OCI-LY1 (cell line): ENCODE measurements at regions not wholly inside any gene's neighbourhood (a gene's known extent, or its start where the extent isn't known, plus 50 kb on each side); places are given as distances from the start of the nearest gene placed in this dataset.

Source experiments
- H2AFZ ChIP-seq: fragments of 200-600 bp; sonication (generic), shearing (Covaris generic); 2 replicates; pipeline ENCODE4 v1.6.0; 2014; ENCODE audit warnings: antibody characterized with exemption, mild to moderate bottlenecking, low read length
- H3F3A ChIP-seq: fragments of 200-600 bp; sonication (generic), shearing (Covaris generic); 2 replicates; pipeline ENCODE4 v1.6.0; 2014; ENCODE audit warnings: mild to moderate bottlenecking, antibody characterized with exemption, low read length, moderate library complexity; ENCODE audit not compliant: insufficient read depth
- H3K27ac ChIP-seq: fragments of 200-600 bp; sonication (generic); 2 replicates; pipeline ENCODE4 v1.5.1; 2014; ENCODE audit warnings: low read length, mixed run types, mild to moderate bottlenecking, low read depth; ENCODE audit not compliant: poor library complexity, severe bottlenecking
- H3K27me3 ChIP-seq: fragments of 200-600 bp; sonication (generic); 2 replicates; pipeline ENCODE4 v1.6.0; 2014; ENCODE audit warnings: antibody characterized with exemption, mild to moderate bottlenecking, low read length, moderate library complexity; ENCODE audit not compliant: insufficient read depth
- H3K36me3 ChIP-seq: fragments of 200-600 bp; sonication (generic); 2 replicates; pipeline ENCODE4 v1.6.1; 2014; ENCODE audit warnings: mild to moderate bottlenecking, antibody characterized with exemption, low read length, moderate library complexity, mixed read lengths; ENCODE audit not compliant: insufficient read depth
- H3K4me1 ChIP-seq: fragments of 200-600 bp; sonication (generic); 2 replicates; pipeline ENCODE4 v1.5.1; 2014; ENCODE audit warnings: mild to moderate bottlenecking, low read length, moderate library complexity; ENCODE audit not compliant: insufficient read depth, severe bottlenecking
- H3K4me2 ChIP-seq: fragments of 200-600 bp; sonication (generic), shearing (Covaris generic); 2 replicates; pipeline ENCODE4 v1.6.1; 2014; ENCODE audit warnings: low read length
- H3K4me3 ChIP-seq: fragments of 200-600 bp; sonication (generic); 2 replicates; pipeline ENCODE4 v1.5.1; 2014; ENCODE audit warnings: low read length, low read depth, mild to moderate bottlenecking, mixed read lengths; ENCODE audit not compliant: poor library complexity, severe bottlenecking
- H3K79me2 ChIP-seq: fragments of 200-600 bp; shearing (Covaris generic); 2 replicates; pipeline ENCODE4 v1.6.1; 2016; ENCODE audit warnings: mixed run types, low read length, mixed read lengths; ENCODE audit not compliant: insufficient read depth
- H3K9ac ChIP-seq: fragments of 200-600 bp; sonication (generic), shearing (Covaris generic); 2 replicates; pipeline ENCODE4 v1.6.1; 2014; ENCODE audit warnings: mild to moderate bottlenecking, low read length, mixed read lengths
- H3K9me2 ChIP-seq: fragments of 200-600 bp; sonication (generic), shearing (Covaris generic); 2 replicates; pipeline ENCODE4 v1.6.1; 2014; ENCODE audit warnings: low read depth, mild to moderate bottlenecking, low read length, mixed read lengths
- H3K9me3 ChIP-seq: fragments of 200-600 bp; shearing (Covaris generic); 2 replicates; pipeline ENCODE4 v1.6.1; 2014; ENCODE audit warnings: low read length, mixed read lengths
- H4K20me1 ChIP-seq: fragments of 200-600 bp; sonication (generic), shearing (Covaris generic); 2 replicates; pipeline ENCODE4 v1.6.0; 2016; ENCODE audit warnings: mild to moderate bottlenecking, low read length; ENCODE audit not compliant: insufficient read depth
- CTCF ChIP-seq: fragments of 200-600 bp; sonication (generic), shearing (Covaris generic); IDR thresholded peaks from 2 replicates; pipeline ENCODE4 v1.5.1; 2017; ENCODE audit warnings: mild to moderate bottlenecking, antibody characterized with exemption, low read length, moderate library complexity, mixed read lengths
- EZH2 ChIP-seq: fragments of 200-600 bp; sonication (generic), shearing (Covaris generic); IDR thresholded peaks from 2 replicates; pipeline ENCODE4 v1.8.0; 2017; ENCODE audit warnings: borderline replicate concordance, mixed run types, mild to moderate bottlenecking, antibody characterized with exemption, low read length, moderate library complexity, mixed read lengths

GRCh38 chr12:130220706-130221100 is 58.4 kb downstream of the FZD10 start:
- Histone ChIP-seq H3K27me3 (no peaks in the 10 kb centered on the region), H3K4me1 (no peaks in the 10 kb centered on the region), H3K27ac (no peak overlapping the region), H3K36me3 (no peaks in the 10 kb centered on the region), H2AFZ (no peak overlapping the region), H3K9me3 (no peaks in the 10 kb centered on the region), H3K4me2 (no peak overlapping the region), H3F3A (no peaks in the 10 kb centered on the region), H3K79me2 (no peaks in the 10 kb centered on the region), H3K9me2 (no peaks in the 10 kb centered on the region), H4K20me1 (no peaks in the 10 kb centered on the region), H3K9ac (no peak overlapping the region), H3K4me3 (no peak overlapping the region)
- TF ChIP-seq CTCF (no peak), EZH2 (no peak)

- TF ChIP-seq EZH2 (no peak), CTCF (no peak)
- Histone ChIP-seq H2AFZ (no peak overlapping the region), H3K36me3 (no peaks in the 10 kb centered on the region), H3K4me2 (no peak overlapping the region), H3K27me3 (no peaks in the 10 kb centered on the region), H3K27ac (no peak overlapping the region), H3K4me1 (no peaks in the 10 kb centered on the region), H3F3A (no peaks in the 10 kb centered on the region), H3K9me2 (no peaks in the 10 kb centered on the region), H3K9me3 (no peaks in the 10 kb centered on the region), H3K4me3 (no peak overlapping the region), H3K79me2 (no peaks in the 10 kb centered on the region), H4K20me1 (no peaks in the 10 kb centered on the region), H3K9ac (no peak overlapping the region)
These were observed 60.4 kb downstream of the FZD10 start for GRCh38 chr12:130222519-130223218.

GRCh38 chr12:130223767-130224244 is 61.5 kb downstream of the FZD10 start:
- H3K79me2 ChIP-seq, result no peaks in the 10 kb centered on the region
- no peaks in the 10 kb centered on the region for H3F3A ChIP-seq
- no peak overlapping the region for H3K9ac ChIP-seq
- H3K27me3 ChIP-seq, result no peaks in the 10 kb centered on the region
- no peaks in the 10 kb centered on the region for H3K9me3 ChIP-seq
- H3K4me3 ChIP-seq, result no peak overlapping the region
- no peak for TF ChIP-seq CTCF
- no peaks in the 10 kb centered on the region for H4K20me1 ChIP-seq
- H3K9me2 ChIP-seq, result no peaks in the 10 kb centered on the region
- no peaks in the 10 kb centered on the region for H3K4me1 ChIP-seq
- no peak overlapping the region for H2AFZ ChIP-seq
- no peaks in the 10 kb centered on the region for H3K36me3 ChIP-seq
- no peak overlapping the region for H3K27ac ChIP-seq
- no peak overlapping the region for H3K4me2 ChIP-seq
